ENCODE measurements at regions not wholly inside any gene's neighbourhood (a gene's known extent, or its start where the extent isn't known, plus 50 kb on each side); places are given as distances from the start of the nearest gene placed in this dataset.
"Not testable (repeated sequence)": the region's sequence is repeated elsewhere in the genome, so short reads cannot be mapped to it uniquely, and the experiment has no call there.

- Histone ChIP-seq H3K9me3 (ENCODE audit: low read length) (no peaks in the 10 kb centered on the region), H3K36me3 (replicated peaks in 1 of 2; ENCODE audit: control insufficient read depth in 1 of 2, insufficient read depth in 2 of 2, low read length in 2 of 2) (no peaks in the 10 kb centered on the region), H3K4me1 (ENCODE audit: insufficient read depth, low read length) (no peaks in the 10 kb centered on the region), H3K27me3 (ENCODE audit: control insufficient read depth in 1 of 2, insufficient read depth in 2 of 2, low read length in 2 of 2) (no peaks in the 10 kb centered on the region), H3K9ac (ENCODE audit: insufficient read depth, low read depth, low read length) (no peak overlapping the region), H4K20me1 (ENCODE audit: insufficient read depth, low read length) (no peaks in the 10 kb centered on the region), H3K79me2 (ENCODE audit: insufficient read depth, low read length) (no peaks in the 10 kb centered on the region), H3K4me2 (ENCODE audit: low read depth, low read length) (no peak overlapping the region), H3K4me3 (replicated peaks in 1 of 3; ENCODE audit: insufficient read depth in 1 of 3, low read depth in 2 of 3, low read length in 3 of 3) (no peak overlapping the region), H3K27ac (ENCODE audit: extremely low read length, insufficient read depth, low read length) (no peak overlapping the region), H2AFZ (ENCODE audit: low read length) (no peak overlapping the region)
- POLR2A ChIA-PET: no interaction called here
- CTCF ChIA-PET (ENCODE audit: low intra/inter-chr PET ratio, low total read pairs): no interaction called here
- no TSS peak for BruUV-seq (replicated peaks)
- WGBS (ENCODE audit: low lambda C conversion rate): 0% methylated on average over 1 of the region's 1 CpG
- intact Hi-C loops (cut with micrococcal nuclease; ENCODE audit: unreplicated experiment) (no loop called here), in situ Hi-C loops (cut with HindIII; ENCODE audit: extremely low pct_ligation_motif_present, low pct_unique_long_range_greater_than_20kb) (no loop called here)
- TF ChIP-seq TCF7 (IDR thresholded peaks at IDR 0.05; ENCODE audit: low read depth) (no peak), NR2C2 (CRISPR knock-in tag; IDR thresholded peaks at IDR 0.05; ENCODE audit: borderline replicate concordance) (no peak), ATF7 (IDR thresholded peaks at IDR 0.05) (no peak), ATF7 (CRISPR knock-in tag; IDR thresholded peaks at IDR 0.05) (no peak), ZNF530 (CRISPR knock-in tag; IDR thresholded peaks at IDR 0.05; ENCODE audit: low read depth) (no peak), ZMAT5 (CRISPR knock-in tag; IDR thresholded peaks at IDR 0.05; ENCODE audit: borderline replicate concordance, low read depth) (no peak), THAP11 (CRISPR knock-in tag; IDR thresholded peaks at IDR 0.05) (no peak), ZNF10 (CRISPR knock-in tag; IDR thresholded peaks at IDR 0.05; ENCODE audit: borderline replicate concordance, low read depth) (no peak), TAF15 (IDR thresholded peaks at IDR 0.05; ENCODE audit: low read depth, low read length, poor library complexity, severe bottlenecking) (no peak), CERS6 (CRISPR knock-in tag; IDR thresholded peaks at IDR 0.05) (no peak), TCF12 (IDR thresholded peaks at IDR 0.05) (no peak), TCF12 (CRISPR knock-in tag; IDR thresholded peaks at IDR 0.05) (no peak), ZSCAN9 (CRISPR knock-in tag; IDR thresholded peaks at IDR 0.05; ENCODE audit: borderline replicate concordance) (no peak)
- TF ChIP-seq, protein P1, sequence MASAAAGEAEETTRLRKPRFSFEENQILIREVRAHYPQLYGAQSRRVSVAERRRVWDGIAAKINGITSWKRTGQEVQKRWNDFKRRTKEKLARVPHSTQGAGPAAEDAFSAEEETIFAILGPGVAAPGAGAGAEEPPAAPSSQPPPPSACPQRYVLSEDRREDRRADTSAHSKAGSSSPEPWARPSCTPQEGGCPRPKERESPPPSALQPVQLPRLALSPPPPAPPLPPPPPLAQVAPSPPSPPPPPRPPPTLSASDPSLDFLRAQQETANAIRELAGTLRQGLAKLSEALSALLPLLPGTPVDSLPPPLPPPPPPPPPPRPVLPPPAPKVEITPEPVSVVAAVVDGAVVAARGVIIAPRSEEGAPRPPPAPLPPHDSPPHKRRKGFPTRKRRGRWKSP (CRISPR knock-in tag; IDR thresholded peaks at IDR 0.05): no peak
- TF ChIP-seq, protein P2, sequence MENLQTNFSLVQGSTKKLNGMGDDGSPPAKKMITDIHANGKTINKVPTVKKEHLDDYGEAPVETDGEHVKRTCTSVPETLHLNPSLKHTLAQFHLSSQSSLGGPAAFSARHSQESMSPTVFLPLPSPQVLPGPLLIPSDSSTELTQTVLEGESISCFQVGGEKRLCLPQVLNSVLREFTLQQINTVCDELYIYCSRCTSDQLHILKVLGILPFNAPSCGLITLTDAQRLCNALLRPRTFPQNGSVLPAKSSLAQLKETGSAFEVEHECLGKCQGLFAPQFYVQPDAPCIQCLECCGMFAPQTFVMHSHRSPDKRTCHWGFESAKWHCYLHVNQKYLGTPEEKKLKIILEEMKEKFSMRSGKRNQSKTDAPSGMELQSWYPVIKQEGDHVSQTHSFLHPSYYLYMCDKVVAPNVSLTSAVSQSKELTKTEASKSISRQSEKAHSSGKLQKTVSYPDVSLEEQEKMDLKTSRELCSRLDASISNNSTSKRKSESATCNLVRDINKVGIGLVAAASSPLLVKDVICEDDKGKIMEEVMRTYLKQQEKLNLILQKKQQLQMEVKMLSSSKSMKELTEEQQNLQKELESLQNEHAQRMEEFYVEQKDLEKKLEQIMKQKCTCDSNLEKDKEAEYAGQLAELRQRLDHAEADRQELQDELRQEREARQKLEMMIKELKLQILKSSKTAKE (CRISPR knock-in tag; IDR thresholded peaks at IDR 0.05; ENCODE audit: borderline replicate concordance): no peak
- ATAC-seq (no peak), DNase-seq (ENCODE audit: low spot score) (no peak), FAIRE-seq (no peak)
Observed at GRCh38 chr4:126520731-126521130, 1112.0 kb upstream of the INTU start.

DNA sequence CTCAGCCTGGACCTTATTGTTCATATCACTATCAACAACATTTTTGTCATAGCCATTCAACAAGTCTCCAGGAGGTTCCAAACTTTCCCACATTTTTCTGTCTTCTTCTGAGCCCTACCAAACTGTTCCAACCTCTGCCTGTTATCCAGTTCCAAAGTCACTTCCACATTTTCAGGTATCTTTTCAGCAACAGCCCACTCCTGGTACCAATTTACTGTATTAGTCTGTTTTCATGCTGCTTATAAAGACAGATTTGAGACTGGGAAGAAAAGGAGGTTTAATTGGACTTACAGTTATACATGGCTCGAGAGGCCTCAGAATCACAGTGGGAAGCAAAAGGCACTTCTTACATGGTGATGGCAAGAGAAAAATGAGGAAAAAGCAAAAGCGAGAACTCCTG lies 1107.4 kb upstream of the INTU start:
- H2AFZ ChIP-seq (ENCODE audit: low read length); ATAC-seq; H3K27ac ChIP-seq (ENCODE audit: extremely low read length, insufficient read depth, low read length); CTCF ChIA-PET (ENCODE audit: low intra/inter-chr PET ratio, low total read pairs); H3K4me2 ChIP-seq (ENCODE audit: low read depth, low read length); H3K4me3 ChIP-seq (replicated peaks in 1 of 3; ENCODE audit: insufficient read depth in 1 of 3, low read depth in 2 of 3, low read length in 3 of 3); FAIRE-seq; POLR2A ChIA-PET; H3K79me2 ChIP-seq (ENCODE audit: insufficient read depth, low read length); H3K27me3 ChIP-seq (ENCODE audit: control insufficient read depth in 1 of 2, insufficient read depth in 2 of 2, low read length in 2 of 2); intact Hi-C loops (cut with micrococcal nuclease; ENCODE audit: unreplicated experiment); H3K36me3 ChIP-seq (replicated peaks in 1 of 2; ENCODE audit: control insufficient read depth in 1 of 2, insufficient read depth in 2 of 2, low read length in 2 of 2); H3K9ac ChIP-seq (ENCODE audit: insufficient read depth, low read depth, low read length); H3K4me1 ChIP-seq (ENCODE audit: insufficient read depth, low read length); BruUV-seq (replicated peaks); in situ Hi-C loops (cut with HindIII; ENCODE audit: extremely low pct_ligation_motif_present, low pct_unique_long_range_greater_than_20kb); H3K9me3 ChIP-seq (ENCODE audit: low read length); DNase-seq (ENCODE audit: low spot score); H4K20me1 ChIP-seq (ENCODE audit: insufficient read depth, low read length): not testable (repeated sequence)
- 11% methylated on average over 2 of the region's 2 CpGs for WGBS (ENCODE audit: low lambda C conversion rate)
